AG09309 (cell line): ENCODE measurements at regions not wholly inside any gene's neighbourhood (a gene's known extent, or its start where the extent isn't known, plus 50 kb on each side); places are given as distances from the start of the nearest gene placed in this dataset.

Source experiments
- DNase-seq: peaks from one replicate; pipeline ENCODE4 v3.0.0-alpha.2; 2010; ENCODE audit warnings: low read depth
- H3K4me3 ChIP-seq: 2 replicates; pipeline ENCODE4 v1.5.1; 2011; ENCODE audit warnings: mild to moderate bottlenecking, low read depth, low read length, moderate library complexity; ENCODE audit not compliant: control insufficient read depth
- TF ChIP-seq, protein P1 (sequence below): IDR thresholded peaks from 2 replicates; pipeline ENCODE4 v1.5.1; 2011; ENCODE audit warnings: mild to moderate bottlenecking, low read depth, low read length, inconsistent platforms; ENCODE audit not compliant: insufficient read depth, control insufficient read depth; ENCODE audit errors: missing control alignments

- DNase-seq: no peak
- H3K4me3 ChIP-seq: no peak overlapping the region
- TF ChIP-seq, protein P1, sequence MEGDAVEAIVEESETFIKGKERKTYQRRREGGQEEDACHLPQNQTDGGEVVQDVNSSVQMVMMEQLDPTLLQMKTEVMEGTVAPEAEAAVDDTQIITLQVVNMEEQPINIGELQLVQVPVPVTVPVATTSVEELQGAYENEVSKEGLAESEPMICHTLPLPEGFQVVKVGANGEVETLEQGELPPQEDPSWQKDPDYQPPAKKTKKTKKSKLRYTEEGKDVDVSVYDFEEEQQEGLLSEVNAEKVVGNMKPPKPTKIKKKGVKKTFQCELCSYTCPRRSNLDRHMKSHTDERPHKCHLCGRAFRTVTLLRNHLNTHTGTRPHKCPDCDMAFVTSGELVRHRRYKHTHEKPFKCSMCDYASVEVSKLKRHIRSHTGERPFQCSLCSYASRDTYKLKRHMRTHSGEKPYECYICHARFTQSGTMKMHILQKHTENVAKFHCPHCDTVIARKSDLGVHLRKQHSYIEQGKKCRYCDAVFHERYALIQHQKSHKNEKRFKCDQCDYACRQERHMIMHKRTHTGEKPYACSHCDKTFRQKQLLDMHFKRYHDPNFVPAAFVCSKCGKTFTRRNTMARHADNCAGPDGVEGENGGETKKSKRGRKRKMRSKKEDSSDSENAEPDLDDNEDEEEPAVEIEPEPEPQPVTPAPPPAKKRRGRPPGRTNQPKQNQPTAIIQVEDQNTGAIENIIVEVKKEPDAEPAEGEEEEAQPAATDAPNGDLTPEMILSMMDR: no peak
Measured at GRCh38 chr4:115260195-115260594, 146.8 kb upstream of the NDST4 start.

- H3K4me3 ChIP-seq: no peak overlapping the region
- DNase-seq: no peak
- TF ChIP-seq, protein P1: no peak
Measured at GRCh38 chr4:115259642-115260041, 146.2 kb upstream of the NDST4 start.

DNA sequence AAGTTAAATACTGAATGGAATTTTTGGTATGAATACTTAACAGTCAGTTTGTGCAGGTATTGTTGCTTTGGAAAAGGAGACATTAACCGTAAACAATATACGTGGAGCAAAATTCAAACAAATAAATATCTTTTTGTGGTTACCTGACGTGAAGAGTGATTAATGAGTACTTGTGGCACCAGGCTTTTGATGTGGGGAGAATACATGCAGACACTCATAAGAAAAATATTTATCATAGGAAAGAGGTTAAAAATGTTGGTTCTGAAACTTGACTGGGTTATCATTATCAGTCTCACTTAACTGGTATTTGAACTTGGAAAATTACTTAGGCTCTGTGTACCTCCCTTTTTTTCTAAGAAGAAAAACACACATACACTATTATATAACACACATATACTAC is 136.4 kb upstream of the NDST4 start:
- no peak overlapping the region for H3K4me3 ChIP-seq
- TF ChIP-seq, protein P1: no peak
- DNase-seq: no peak

DNA sequence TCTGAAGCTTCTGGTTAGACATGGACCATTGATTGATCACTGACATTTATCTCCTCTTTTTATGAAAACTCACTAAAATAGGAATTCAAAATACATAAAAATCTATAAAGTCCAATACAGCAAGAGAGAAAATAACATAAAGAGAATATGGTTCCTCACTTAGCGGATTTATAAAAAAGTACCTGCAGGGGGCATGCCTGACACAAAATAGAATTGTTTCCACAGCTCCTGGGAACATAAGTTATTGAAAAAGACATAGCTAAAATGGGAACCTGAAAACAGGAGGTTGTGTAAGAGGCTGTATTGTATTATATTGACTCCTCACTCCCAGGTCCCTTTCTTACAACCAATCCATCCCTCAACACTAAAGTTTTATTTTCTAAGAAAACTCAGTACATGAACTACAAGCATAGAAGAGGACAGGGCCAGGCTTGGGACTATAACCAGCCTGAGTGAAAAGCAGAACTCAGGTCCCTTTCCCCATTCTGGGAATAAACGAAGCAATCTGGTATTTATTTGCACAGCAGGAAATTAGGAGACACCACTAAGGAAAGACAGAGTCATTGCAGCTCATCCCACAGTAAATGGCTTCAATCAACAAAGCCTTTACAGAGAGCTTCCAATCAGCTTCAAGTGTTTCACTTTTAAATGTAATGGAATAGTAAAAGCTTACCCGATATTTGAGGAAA is 121.1 kb upstream of the NDST4 start:
- no peak overlapping the region for H3K4me3 ChIP-seq
- DNase-seq: no peak

GRCh38 chr4:115233600-115233999 is 120.2 kb upstream of the NDST4 start:
- TF ChIP-seq, protein P1: no peak
- DNase-seq: no peak
- H3K4me3 ChIP-seq: no peak overlapping the region

More for the DNA sequence above, 121.1 kb upstream of the NDST4 start:
- TF ChIP-seq, protein P1: no peak

- TF ChIP-seq, protein P1: no peak
Measured at GRCh38 chr4:115229873-115230272, 116.5 kb upstream of the NDST4 start.

More at GRCh38 chr4:115229873-115230272, 116.5 kb upstream of the NDST4 start:
- no peak for DNase-seq
- no peak overlapping the region for H3K4me3 ChIP-seq
